ENCODE measurements at regions not wholly inside any gene's neighbourhood (a gene's known extent, or its start where the extent isn't known, plus 50 kb on each side); places are given as distances from the start of the nearest gene placed in this dataset.
A peak's percentile ranks its signal among the peaks of the same experiment; 100 is the strongest.

DNA sequence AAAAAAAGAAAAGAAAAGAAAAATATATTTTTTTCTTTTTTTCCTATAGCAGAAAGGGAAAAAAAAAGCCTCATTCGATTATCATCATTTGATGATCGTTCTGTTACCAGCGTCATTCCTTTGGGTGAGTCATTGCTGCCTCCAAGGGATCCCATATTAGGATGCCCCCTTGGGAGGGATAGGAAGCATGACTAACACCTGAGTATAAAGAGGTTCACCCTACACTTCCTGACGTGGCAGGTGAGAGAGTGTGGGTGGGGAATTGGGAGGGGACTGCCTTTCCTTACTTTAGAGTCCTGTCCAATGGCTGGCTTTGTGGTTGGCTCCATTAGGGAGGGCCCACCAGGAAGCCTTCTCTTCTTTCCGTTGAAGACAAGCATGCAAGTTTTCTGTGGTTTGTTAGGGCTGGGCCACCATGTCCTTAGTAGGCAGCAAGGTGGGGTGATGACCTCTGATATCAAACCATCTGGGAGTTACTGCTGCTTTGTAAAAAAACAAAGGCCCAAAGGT, 56.1 kb upstream of the FUT8 start:
- Histone ChIP-seq H3K9me2 (replicated peaks; ENCODE audit: low read depth, low read length) (no peaks in the 10 kb centered on the region), H3F3A (ENCODE audit: low read depth) (no peaks in the 10 kb centered on the region), H3K4me1 (ENCODE audit: insufficient read depth, low read length, poor library complexity, severe bottlenecking) (peaks cover 14% of the 10 kb centered on the region), H4K20me1 (ENCODE audit: insufficient read depth, low read length, poor library complexity, severe bottlenecking) (no peaks in the 10 kb centered on the region), H3K79me2 (ENCODE audit: insufficient read depth, low read length) (no peaks in the 10 kb centered on the region), H3K4me2 (ENCODE audit: low read depth, low read length, poor library complexity, severe bottlenecking) (peak overlapping the region; percentile 45), H2AFZ (ENCODE audit: low read length) (peak overlapping the region; percentile 67; the same call in 1 of the 2 replicates), H3K9ac (ENCODE audit: low read depth, low read length, poor library complexity, severe bottlenecking) (no peak overlapping the region), H3K4me3 (ENCODE audit: low read length, poor library complexity, severe bottlenecking) (no peak overlapping the region), H3K27me3 (ENCODE audit: insufficient read depth, low read length, poor library complexity, severe bottlenecking) (no peaks in the 10 kb centered on the region), H3K36me3 (ENCODE audit: insufficient read depth, low read length) (no peaks in the 10 kb centered on the region), H3K9me3 (ENCODE audit: insufficient read depth, low read depth, low read length) (no peaks in the 10 kb centered on the region)
- no peak for TF ChIP-seq EZH2phosphoT487 (IDR thresholded peaks at IDR 0.05; ENCODE audit: borderline replicate concordance)
- TF ChIP-seq, protein P1, sequence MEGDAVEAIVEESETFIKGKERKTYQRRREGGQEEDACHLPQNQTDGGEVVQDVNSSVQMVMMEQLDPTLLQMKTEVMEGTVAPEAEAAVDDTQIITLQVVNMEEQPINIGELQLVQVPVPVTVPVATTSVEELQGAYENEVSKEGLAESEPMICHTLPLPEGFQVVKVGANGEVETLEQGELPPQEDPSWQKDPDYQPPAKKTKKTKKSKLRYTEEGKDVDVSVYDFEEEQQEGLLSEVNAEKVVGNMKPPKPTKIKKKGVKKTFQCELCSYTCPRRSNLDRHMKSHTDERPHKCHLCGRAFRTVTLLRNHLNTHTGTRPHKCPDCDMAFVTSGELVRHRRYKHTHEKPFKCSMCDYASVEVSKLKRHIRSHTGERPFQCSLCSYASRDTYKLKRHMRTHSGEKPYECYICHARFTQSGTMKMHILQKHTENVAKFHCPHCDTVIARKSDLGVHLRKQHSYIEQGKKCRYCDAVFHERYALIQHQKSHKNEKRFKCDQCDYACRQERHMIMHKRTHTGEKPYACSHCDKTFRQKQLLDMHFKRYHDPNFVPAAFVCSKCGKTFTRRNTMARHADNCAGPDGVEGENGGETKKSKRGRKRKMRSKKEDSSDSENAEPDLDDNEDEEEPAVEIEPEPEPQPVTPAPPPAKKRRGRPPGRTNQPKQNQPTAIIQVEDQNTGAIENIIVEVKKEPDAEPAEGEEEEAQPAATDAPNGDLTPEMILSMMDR (conservative IDR thresholded peaks at IDR 0.05; ENCODE audit: low read length): no peak

DNA sequence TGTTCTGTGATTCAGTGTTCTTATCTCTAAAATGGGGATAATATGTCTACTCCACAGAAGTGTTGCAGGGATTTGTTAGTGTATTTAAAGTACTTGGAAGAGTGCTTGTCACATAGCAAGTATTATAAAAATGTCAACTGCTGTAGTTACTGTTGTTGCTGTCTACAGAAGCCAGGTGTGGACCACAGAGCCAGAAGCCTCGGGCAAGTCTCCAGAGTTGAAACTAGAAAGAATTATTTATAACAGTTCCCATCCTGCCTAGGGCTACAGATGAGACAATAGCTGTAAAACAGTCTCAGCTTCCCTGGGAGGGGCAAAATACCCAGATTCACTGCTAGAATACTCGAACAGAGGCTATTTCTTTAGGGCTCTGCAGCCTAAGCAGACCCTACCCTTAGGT, 55.4 kb upstream of the FUT8 start:
- Histone ChIP-seq H3K79me2 (ENCODE audit: insufficient read depth, low read length) (no peaks in the 10 kb centered on the region), H3K27me3 (ENCODE audit: insufficient read depth, low read length, poor library complexity, severe bottlenecking) (no peaks in the 10 kb centered on the region), H3K4me1 (ENCODE audit: insufficient read depth, low read length, poor library complexity, severe bottlenecking) (peaks cover 14% of the 10 kb centered on the region), H3K9me3 (ENCODE audit: insufficient read depth, low read depth, low read length) (no peaks in the 10 kb centered on the region), H3F3A (ENCODE audit: low read depth) (no peaks in the 10 kb centered on the region), H3K36me3 (ENCODE audit: insufficient read depth, low read length) (no peaks in the 10 kb centered on the region), H4K20me1 (ENCODE audit: insufficient read depth, low read length, poor library complexity, severe bottlenecking) (no peaks in the 10 kb centered on the region), H3K9me2 (replicated peaks; ENCODE audit: low read depth, low read length) (no peaks in the 10 kb centered on the region), H2AFZ (ENCODE audit: low read length) (no peak overlapping the region), H3K9ac (ENCODE audit: low read depth, low read length, poor library complexity, severe bottlenecking) (no peak overlapping the region), H3K4me2 (ENCODE audit: low read depth, low read length, poor library complexity, severe bottlenecking) (peak overlapping the region; percentile 45), H3K4me3 (ENCODE audit: low read length, poor library complexity, severe bottlenecking) (no peak overlapping the region)
- TF ChIP-seq, protein P1 (conservative IDR thresholded peaks at IDR 0.05; ENCODE audit: low read length): no peak
- no peak for TF ChIP-seq EZH2phosphoT487 (IDR thresholded peaks at IDR 0.05; ENCODE audit: borderline replicate concordance)

DNA sequence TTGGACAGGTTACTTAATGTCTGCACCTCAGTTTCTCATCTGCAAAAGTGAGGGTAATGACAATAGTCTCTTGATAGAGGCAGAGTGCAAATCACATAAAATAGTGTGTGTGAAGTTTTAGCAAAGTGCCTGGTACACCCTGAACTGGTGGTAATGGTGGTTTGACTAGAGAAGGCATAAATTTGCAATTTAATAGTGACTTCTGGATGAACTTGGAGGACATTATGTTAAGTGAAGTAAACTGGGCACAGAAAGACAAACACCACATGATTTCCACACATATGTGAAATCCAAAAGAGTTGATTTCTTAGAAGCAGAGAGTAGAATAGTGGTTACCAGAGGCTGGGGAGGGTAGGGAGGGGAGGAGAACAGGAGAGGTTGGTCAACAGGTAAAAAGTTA, 54.8 kb upstream of the FUT8 start:
- TF ChIP-seq, protein P1 (conservative IDR thresholded peaks at IDR 0.05; ENCODE audit: low read length): no peak
- no peak for TF ChIP-seq EZH2phosphoT487 (IDR thresholded peaks at IDR 0.05; ENCODE audit: borderline replicate concordance)
- no peaks in the 10 kb centered on the region for H4K20me1 ChIP-seq (ENCODE audit: insufficient read depth, low read length, poor library complexity, severe bottlenecking)
- H3K9ac ChIP-seq (ENCODE audit: low read depth, low read length, poor library complexity, severe bottlenecking): no peak overlapping the region
- H2AFZ ChIP-seq (ENCODE audit: low read length): no peak overlapping the region
- H3K9me2 ChIP-seq (replicated peaks; ENCODE audit: low read depth, low read length): no peaks in the 10 kb centered on the region
- H3K79me2 ChIP-seq (ENCODE audit: insufficient read depth, low read length): no peaks in the 10 kb centered on the region
- no peaks in the 10 kb centered on the region for H3K36me3 ChIP-seq (ENCODE audit: insufficient read depth, low read length)
- H3K4me1 ChIP-seq (ENCODE audit: insufficient read depth, low read length, poor library complexity, severe bottlenecking): peaks cover 14% of the 10 kb centered on the region
- no peaks in the 10 kb centered on the region for H3K9me3 ChIP-seq (ENCODE audit: insufficient read depth, low read depth, low read length)
- no peaks in the 10 kb centered on the region for H3F3A ChIP-seq (ENCODE audit: low read depth)
- no peaks in the 10 kb centered on the region for H3K27me3 ChIP-seq (ENCODE audit: insufficient read depth, low read length, poor library complexity, severe bottlenecking)
- no peak overlapping the region for H3K4me2 ChIP-seq (ENCODE audit: low read depth, low read length, poor library complexity, severe bottlenecking)
- H3K4me3 ChIP-seq (ENCODE audit: low read length, poor library complexity, severe bottlenecking): no peak overlapping the region
